GM19372 (cell line): ENCODE measurements at regions not wholly inside any gene's neighbourhood (a gene's known extent, or its start where the extent isn't known, plus 50 kb on each side); places are given as distances from the start of the nearest gene placed in this dataset.
"Not testable (repeated sequence)": the region's sequence is repeated elsewhere in the genome, so short reads cannot be mapped to it uniquely, and the experiment has no call there.

Experiments used
- ATAC-seq: cut with Tn5 transposase; IDR thresholded peaks from one replicate; pipeline ENCODE4 v1.9.1; 2021; ENCODE audit warnings: mild to moderate bottlenecking, low read depth, moderate library complexity; ENCODE audit not compliant: unreplicated experiment

DNA sequence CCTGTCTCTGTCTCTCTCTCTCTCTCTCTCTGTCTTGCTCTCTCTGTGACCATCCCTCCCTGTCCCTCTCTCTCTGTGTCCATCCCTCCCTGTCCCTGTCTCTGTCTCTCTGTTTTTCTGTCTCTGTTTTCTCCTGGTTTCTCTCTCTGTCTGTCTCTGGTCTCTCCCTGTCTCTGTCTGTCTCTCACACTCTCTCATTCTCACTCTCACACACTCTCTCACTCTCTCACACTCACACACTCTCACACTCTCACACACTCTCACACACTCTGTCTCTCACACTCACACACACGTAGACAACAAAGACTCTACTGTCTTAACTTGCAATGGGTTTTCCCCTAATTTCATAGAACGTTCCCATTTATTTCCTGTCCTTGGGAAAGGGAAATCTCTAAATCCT, 299.5 kb downstream of the FOXL1 start:
- no peak for ATAC-seq

GRCh38 chr16:86878236-86879080, 300.1 kb downstream of the FOXL1 start:
- ATAC-seq, result no peak

DNA sequence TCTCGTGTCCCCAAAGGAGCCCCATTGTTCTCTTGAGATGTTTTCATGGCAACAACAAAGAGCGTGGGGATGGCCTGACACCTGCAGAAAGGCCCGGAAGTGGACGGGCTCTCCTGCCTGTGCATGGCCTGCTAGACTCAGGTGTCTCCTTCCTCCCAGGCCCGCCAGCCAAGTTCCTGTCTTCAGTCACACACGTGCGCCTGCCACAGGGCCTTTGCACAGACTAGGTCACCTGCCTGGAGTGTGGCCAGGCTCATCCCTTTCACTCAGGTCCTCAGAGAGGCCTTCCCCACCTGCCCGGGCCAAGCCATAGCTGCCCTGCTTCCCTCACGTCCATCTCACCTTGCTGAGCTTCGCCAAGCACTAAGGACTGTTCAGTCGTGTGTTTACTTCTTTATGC, 300.9 kb downstream of the FOXL1 start:
- no peak for ATAC-seq

DNA sequence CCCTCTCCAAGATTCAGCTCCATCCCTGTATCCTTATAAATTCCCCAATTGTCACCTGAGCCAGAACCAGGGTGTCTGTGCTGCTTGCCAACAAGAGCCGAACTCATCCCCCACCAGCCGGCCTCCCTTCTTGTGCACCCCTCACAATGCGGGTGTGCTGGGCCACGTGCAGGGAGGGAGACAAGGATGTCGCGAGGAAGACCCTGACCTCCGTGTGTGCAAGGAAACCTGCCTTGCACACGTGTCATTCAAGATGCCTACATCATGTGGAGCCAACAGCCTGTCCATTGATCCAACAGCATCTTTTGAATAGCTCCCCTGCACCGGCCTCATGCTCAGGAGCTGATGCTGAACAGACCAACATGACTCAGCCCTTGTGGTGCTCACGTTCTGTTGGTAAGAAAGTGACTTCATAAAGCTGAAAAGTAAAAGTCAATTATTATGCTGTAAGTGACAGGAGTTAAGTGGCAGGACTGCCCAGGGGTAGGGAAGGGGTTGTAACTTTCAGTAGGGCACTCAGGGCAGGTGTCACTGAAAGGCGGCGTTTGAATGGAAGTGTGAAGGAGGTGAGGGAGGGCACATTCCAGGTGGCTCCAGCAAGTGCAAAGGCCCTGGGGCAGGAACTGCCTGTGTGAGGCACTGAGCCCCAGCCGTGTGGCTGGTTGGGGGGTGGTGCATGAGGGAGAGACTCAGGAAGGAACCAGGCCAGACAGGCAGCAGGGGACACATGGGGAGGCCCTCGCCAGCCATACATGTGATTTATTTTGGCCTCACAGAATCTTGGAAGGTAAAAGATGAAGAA, 302.2 kb downstream of the FOXL1 start:
- no peak for ATAC-seq

DNA sequence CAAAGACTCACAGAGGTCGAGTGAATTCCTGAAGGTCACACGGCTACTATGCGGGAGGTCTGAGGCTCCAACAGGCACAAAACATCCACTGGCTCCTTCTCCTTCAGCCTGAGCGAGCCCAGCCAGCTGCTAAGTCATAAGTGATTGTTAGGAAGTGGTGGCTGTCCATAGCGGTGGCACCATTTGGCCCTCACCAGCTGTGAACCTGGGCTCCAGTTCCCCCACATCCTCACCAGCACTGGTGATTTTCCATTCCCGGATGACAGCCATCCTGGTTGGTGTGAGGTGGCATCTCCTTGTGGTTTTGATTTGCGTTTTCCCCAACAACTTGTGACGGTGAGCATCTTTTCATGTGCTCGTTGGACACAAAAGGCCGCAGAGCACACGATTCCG, 302.8 kb downstream of the FOXL1 start:
- ATAC-seq, result no peak

DNA sequence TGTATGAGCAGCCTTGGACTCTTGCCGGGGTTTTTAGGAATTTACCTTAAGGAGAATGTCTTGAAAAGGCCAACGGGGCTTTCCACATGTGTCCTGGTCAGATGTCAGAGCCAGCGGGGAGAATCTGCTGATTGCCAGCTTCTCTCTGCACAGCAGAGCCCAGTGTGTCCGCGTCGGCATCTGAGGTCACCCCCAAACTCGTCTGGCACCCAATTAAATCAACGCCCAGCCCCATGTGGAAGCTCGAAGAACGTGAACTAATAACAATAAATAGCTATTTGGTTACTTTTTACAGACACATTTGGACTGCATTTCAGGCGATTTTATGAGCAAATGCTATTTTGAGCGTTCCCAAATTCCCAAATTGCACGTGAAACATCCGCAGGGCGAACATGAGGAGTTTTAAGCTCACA, 303.5 kb downstream of the FOXL1 start:
- no peak for ATAC-seq

DNA sequence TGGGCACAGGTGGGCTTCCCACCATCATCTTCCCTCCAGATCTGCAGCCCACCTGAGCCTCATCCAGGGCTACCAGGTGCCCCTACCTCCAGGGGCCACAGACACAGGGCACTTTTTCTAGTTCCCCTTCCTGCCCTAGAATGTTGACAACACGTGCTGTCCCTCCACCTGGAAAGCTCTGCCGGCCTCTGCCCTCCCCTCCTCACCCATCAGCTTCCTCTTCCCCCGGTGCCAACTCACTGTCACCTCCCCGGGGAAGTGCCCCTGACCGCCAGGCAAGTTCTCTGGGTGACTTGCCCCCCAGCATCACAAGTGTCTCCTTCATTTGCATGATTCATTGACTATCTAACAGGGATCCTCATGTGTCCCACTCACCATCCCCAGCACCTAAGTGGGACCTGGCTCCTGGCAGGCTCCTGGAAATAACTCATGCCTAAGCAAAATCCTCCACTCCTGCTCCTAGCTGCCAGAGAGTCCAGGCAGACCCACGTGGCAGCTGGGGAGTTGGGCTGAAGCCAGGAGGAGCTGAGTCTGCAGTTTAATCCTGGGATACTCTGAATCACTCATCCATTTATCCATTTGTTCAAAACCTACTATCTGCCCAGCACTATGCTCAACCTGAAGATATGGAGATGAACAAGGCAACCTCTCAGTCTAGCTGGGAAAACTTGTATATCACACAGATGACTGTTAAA, 304.4 kb downstream of the FOXL1 start:
- ATAC-seq, result no peak

- no peak for ATAC-seq
Measured at GRCh38 chr16:86883583-86884389, 305.4 kb downstream of the FOXL1 start.

DNA sequence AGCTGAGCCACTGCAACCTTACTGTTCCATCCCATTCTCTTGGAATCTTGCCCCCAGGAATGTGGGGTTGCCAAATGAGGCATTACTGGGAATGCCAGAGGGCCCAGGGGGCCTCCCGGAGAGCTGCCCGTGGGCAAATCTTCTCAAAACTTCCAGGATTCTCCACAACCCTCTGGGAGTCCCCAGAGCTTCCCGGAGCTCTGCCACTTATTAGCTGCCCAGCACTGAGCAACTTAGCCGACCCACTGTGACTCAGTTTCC, 306.0 kb downstream of the FOXL1 start:
- no peak for ATAC-seq

GRCh38 chr16:86885139-86885538, 306.8 kb downstream of the FOXL1 start:
- no peak for ATAC-seq

GRCh38 chr16:86886651-86887050, 308.3 kb downstream of the FOXL1 start:
- no peak for ATAC-seq

- ATAC-seq, result no peak
Measured at GRCh38 chr16:86887416-86887815, 309.1 kb downstream of the FOXL1 start.

GRCh38 chr16:86888231-86889053, 310.1 kb downstream of the FOXL1 start:
- ATAC-seq, result no peak

DNA sequence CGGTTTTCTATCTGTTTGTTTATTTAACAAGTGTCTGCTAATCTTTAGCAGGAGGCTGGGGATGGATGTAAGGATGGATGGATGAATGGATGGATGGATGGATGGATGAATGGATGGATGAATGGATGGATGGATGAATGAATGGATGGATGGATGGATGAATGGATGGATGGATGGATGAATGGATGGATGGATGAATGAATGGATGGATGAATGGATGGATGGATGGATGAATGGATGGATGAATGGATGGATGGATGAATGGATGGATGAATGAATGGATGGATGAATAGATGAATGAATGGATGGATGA, 310.7 kb downstream of the FOXL1 start:
- not testable (repeated sequence) for ATAC-seq

GRCh38 chr16:86889974-86890373, 311.6 kb downstream of the FOXL1 start:
- ATAC-seq, result no peak

GRCh38 chr16:86891121-86891520, 312.8 kb downstream of the FOXL1 start:
- ATAC-seq, result no peak

DNA sequence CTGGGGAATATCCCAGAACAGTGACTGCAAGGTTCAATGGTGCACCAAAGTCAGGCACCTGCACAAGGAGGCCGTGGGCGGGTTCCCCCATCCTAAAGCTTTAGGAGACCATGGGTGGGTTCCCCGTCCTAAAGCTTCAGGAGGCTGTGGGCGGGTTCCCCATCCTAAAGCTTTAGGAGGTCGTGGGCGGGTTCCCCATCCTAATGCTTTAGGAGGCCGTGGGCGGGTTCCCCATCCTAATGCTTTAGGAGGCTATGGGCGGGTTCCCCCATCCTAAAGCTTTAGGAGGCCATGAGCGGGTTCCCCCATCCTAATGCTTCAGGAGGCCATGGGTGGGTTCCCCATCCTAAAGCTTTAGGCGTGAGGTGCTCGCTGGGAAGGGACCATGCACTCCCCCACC, 313.3 kb downstream of the FOXL1 start:
- ATAC-seq, result no peak

DNA sequence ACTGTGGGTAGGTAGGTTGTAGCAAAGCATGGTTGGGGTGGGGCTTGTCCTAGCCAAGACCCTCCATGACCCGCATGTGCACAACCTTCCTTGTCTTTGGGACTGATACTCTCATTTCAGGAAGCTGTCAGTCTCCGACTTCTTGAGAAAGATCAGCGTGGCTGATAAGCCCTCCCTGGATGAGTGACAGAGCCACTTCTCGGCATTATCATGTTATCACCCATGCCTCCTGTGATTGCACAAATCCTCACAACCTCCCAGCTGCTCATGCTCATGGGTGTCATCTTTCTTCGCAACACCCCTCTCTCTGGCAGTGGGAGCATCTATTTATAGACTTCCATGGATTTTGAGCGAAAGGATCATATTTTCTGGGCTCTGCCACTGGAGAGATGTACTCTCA, 314.2 kb downstream of the FOXL1 start:
- ATAC-seq, result no peak

GRCh38 chr16:86893506-86893905, 315.2 kb downstream of the FOXL1 start:
- no peak for ATAC-seq

DNA sequence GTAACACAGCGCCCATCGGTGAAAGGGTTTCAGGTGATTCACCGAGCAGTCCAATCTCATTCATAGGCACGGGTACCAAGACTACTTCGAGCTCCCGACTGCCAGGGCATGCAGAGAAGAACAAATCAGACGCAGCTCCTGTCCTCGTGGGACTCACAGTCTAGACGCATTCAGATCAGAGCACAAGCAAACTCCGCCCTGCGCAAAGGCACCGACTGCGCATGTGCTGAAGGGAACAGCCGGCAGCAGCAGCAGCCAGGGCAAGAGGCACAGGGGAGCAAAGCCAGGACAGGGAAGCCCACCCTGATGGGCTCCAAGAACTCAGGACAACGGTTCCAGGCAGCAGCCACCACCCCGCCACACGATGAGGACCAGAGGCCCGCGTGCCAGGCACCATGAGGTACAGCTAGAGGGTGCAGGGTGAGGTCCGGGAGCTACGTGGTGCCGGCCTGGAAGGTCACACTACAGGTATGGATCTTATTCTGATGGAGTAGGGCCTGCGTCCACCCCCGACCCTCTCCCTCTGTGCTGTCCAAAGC, 315.7 kb downstream of the FOXL1 start:
- no peak for ATAC-seq
